ENCODE measurements at regions not wholly inside any gene's neighbourhood (a gene's known extent, or its start where the extent isn't known, plus 50 kb on each side); places are given as distances from the start of the nearest gene placed in this dataset.

DNA sequence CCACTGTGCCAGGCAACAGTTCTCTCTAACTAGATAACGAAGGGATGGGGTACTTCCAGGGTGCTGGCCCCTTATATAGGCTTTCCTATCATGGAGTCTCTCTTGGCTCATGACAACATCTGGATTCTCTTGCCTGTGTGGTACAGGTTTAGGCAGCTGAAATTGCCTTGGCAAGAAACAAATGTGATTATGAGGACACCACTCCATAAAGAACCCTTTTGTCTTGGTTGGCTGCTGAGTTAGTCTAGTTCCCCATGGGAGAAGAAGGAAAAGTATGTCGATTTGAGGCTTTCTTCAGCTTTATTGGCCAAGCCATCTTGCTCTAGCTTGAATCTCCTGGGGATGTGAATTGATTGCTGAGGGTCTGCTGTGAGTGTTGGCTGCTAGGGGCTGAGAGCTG, 76.3 kb upstream of the ZCCHC2 start:
- Histone ChIP-seq H3K4me1 (ENCODE audit: insufficient read depth, low read length) (peaks cover 22% of the 10 kb centered on the region), H2AFZ (ENCODE audit: low read length) (no peak overlapping the region), H4K20me1 (ENCODE audit: low read length) (no peaks in the 10 kb centered on the region), H3F3A (ENCODE audit: low read length, unreplicated experiment) (no peaks in the 10 kb centered on the region), H3K9ac (ENCODE audit: low read length) (no peak overlapping the region), H3K9me3 (ENCODE audit: low read length) (no peaks in the 10 kb centered on the region), H3K27ac (ENCODE audit: low read length) (no peak overlapping the region), H3K4me2 (ENCODE audit: low read length) (no peak overlapping the region), H3K4me3 (ENCODE audit: low read length) (no peak overlapping the region), H3K36me3 (ENCODE audit: low read depth, low read length) (no peaks in the 10 kb centered on the region), H3K79me2 (ENCODE audit: low read length) (no peaks in the 10 kb centered on the region), H3K27me3 (ENCODE audit: low read length) (no peaks in the 10 kb centered on the region), H3K9me2 (replicated peaks; ENCODE audit: low read length) (no peaks in the 10 kb centered on the region)
- CTCF ChIA-PET = no interaction called here
- ATAC-seq (no peak), DNase-seq (no peak)
- no TSS peak for BruUV-seq (replicated peaks)
- POLR2A ChIA-PET (ENCODE audit: unreplicated experiment) = no interaction called here
- intact Hi-C loops (cut with micrococcal nuclease) = no loop called here
- TF ChIP-seq EZH2 (IDR thresholded peaks at IDR 0.05; ENCODE audit: low read length, unreplicated experiment) (no peak), EZH2phosphoT487 (IDR thresholded peaks at IDR 0.05; ENCODE audit: borderline replicate concordance, low read length) (no peak)
- TF ChIP-seq, protein P1, sequence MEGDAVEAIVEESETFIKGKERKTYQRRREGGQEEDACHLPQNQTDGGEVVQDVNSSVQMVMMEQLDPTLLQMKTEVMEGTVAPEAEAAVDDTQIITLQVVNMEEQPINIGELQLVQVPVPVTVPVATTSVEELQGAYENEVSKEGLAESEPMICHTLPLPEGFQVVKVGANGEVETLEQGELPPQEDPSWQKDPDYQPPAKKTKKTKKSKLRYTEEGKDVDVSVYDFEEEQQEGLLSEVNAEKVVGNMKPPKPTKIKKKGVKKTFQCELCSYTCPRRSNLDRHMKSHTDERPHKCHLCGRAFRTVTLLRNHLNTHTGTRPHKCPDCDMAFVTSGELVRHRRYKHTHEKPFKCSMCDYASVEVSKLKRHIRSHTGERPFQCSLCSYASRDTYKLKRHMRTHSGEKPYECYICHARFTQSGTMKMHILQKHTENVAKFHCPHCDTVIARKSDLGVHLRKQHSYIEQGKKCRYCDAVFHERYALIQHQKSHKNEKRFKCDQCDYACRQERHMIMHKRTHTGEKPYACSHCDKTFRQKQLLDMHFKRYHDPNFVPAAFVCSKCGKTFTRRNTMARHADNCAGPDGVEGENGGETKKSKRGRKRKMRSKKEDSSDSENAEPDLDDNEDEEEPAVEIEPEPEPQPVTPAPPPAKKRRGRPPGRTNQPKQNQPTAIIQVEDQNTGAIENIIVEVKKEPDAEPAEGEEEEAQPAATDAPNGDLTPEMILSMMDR (conservative IDR thresholded peaks at IDR 0.05; ENCODE audit: low read depth, low read length) = no peak

DNA sequence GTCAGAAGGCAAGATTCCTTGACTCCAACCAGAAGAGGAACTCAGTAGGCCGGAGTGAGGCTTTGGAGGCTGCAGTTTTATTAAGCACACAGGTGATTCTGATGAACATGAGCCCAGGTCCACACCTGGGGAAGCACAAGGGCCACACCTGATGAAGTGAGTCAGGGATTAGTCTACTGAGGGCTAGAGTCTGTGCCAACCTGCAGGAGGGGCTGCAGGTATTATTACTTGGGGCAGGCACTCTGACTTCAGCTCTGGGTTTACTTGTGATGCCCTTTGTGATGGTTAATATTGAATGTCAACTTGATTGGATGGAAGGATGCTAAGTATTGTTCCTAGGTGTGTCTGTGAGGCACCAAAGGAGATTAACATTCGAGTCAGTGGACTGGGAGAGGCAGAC, 75.2 kb upstream of the ZCCHC2 start:
- no peak overlapping the region for H3K4me2 ChIP-seq (ENCODE audit: low read length)

DNA sequence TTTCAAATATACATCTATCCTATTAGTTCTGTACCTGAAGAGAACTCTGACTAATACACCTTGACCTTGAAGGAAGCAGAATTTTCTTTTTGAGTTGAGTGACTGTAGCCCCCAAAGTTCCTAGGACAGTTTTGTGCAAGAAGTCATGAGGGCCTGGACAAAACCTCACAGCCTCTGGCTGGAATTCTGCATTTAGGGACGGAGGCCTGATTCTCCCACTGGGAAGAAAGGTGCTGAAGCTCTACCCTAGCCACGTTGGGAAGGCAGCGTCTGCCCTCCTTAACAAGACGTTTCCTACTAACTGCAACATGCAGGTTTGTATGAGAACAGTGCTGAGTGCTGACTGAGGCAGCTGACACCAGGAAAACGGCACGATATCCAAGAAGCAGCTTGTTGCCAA, 74.4 kb upstream of the ZCCHC2 start:
- CTCF ChIA-PET = no interaction called here
- TF ChIP-seq EZH2phosphoT487 (IDR thresholded peaks at IDR 0.05; ENCODE audit: borderline replicate concordance, low read length) = no peak
- TF ChIP-seq, protein P1 (conservative IDR thresholded peaks at IDR 0.05; ENCODE audit: low read depth, low read length) = no peak
- no peak for TF ChIP-seq EZH2 (IDR thresholded peaks at IDR 0.05; ENCODE audit: low read length, unreplicated experiment)
- intact Hi-C loops (cut with micrococcal nuclease) = no loop called here
- no TSS peak for BruUV-seq (replicated peaks)
- Histone ChIP-seq H3K4me2 (ENCODE audit: low read length) (no peak overlapping the region), H3K36me3 (ENCODE audit: low read depth, low read length) (no peaks in the 10 kb centered on the region), H3K9me3 (ENCODE audit: low read length) (no peaks in the 10 kb centered on the region), H3K4me1 (ENCODE audit: insufficient read depth, low read length) (peaks cover 30% of the 10 kb centered on the region), H3K9ac (ENCODE audit: low read length) (no peak overlapping the region), H3K79me2 (ENCODE audit: low read length) (no peaks in the 10 kb centered on the region), H2AFZ (ENCODE audit: low read length) (no peak overlapping the region), H3K27me3 (ENCODE audit: low read length) (no peaks in the 10 kb centered on the region), H3K27ac (ENCODE audit: low read length) (no peak overlapping the region), H4K20me1 (ENCODE audit: low read length) (no peaks in the 10 kb centered on the region), H3K9me2 (replicated peaks; ENCODE audit: low read length) (no peaks in the 10 kb centered on the region), H3K4me3 (ENCODE audit: low read length) (no peak overlapping the region), H3F3A (ENCODE audit: low read length, unreplicated experiment) (no peaks in the 10 kb centered on the region)
- POLR2A ChIA-PET (ENCODE audit: unreplicated experiment) = no interaction called here
- no peak for DNase-seq
- ATAC-seq = no peak

More for the DNA sequence above, 75.2 kb upstream of the ZCCHC2 start:
- H3K79me2 ChIP-seq (ENCODE audit: low read length) = no peaks in the 10 kb centered on the region
- no peaks in the 10 kb centered on the region for H3K27me3 ChIP-seq (ENCODE audit: low read length)
- TF ChIP-seq, protein P1 (conservative IDR thresholded peaks at IDR 0.05; ENCODE audit: low read depth, low read length) = no peak
- TF ChIP-seq EZH2 (IDR thresholded peaks at IDR 0.05; ENCODE audit: low read length, unreplicated experiment) = no peak
- H3K9me3 ChIP-seq (ENCODE audit: low read length) = no peaks in the 10 kb centered on the region
- H3K9ac ChIP-seq (ENCODE audit: low read length) = no peak overlapping the region
- H3F3A ChIP-seq (ENCODE audit: low read length, unreplicated experiment) = no peaks in the 10 kb centered on the region
- no TSS peak for BruUV-seq (replicated peaks)
- peaks cover 30% of the 10 kb centered on the region for H3K4me1 ChIP-seq (ENCODE audit: insufficient read depth, low read length)
- ATAC-seq = no peak
- peak; percentile 46 for DNase-seq
- intact Hi-C loops (cut with micrococcal nuclease) = no loop called here
- ChIA-PET CTCF (no interaction called here), POLR2A (ENCODE audit: unreplicated experiment) (no interaction called here)
- H3K4me3 ChIP-seq (ENCODE audit: low read length) = no peak overlapping the region
- H3K27ac ChIP-seq (ENCODE audit: low read length) = no peak overlapping the region
- no peaks in the 10 kb centered on the region for H3K36me3 ChIP-seq (ENCODE audit: low read depth, low read length)
- H4K20me1 ChIP-seq (ENCODE audit: low read length) = no peaks in the 10 kb centered on the region
- H3K9me2 ChIP-seq (replicated peaks; ENCODE audit: low read length) = no peaks in the 10 kb centered on the region
- no peak overlapping the region for H2AFZ ChIP-seq (ENCODE audit: low read length)

All from PC-3 (cell line).